Esophagus squamous epithelium (tissue), 5 donors: ENCODE measurements at regions not wholly inside any gene's neighbourhood (a gene's known extent, or its start where the extent isn't known, plus 50 kb on each side); places are given as distances from the start of the nearest gene placed in this dataset.

Experiments
- DNase-seq: peaks from one replicate; lab custom pipeline; 2025; lab: John Stamatoyannopoulos, UW
- H3K27ac ChIP-seq, 4 donors: fragments of 200-600 bp; sonication (generic); one replicate each; pipeline ENCODE4 v1.5.1; 2016 to 2019; ENCODE audit warnings: mild to moderate bottlenecking in 1 of 4
- H3K27me3 ChIP-seq, 4 donors: fragments of 200-600 bp; sonication (generic); 1 replicate in 3 of 4; 2 replicates in 1 of 4; pipeline versions ENCODE4 v1.5.1 to v1.6.0; 2017 to 2021; ENCODE audit warnings: antibody characterized with exemption in 1 of 4
- H3K36me3 ChIP-seq, 3 donors: fragments of 200-600 bp; sonication (generic); one replicate each; pipeline ENCODE4 v1.5.1; 2016 to 2019
- H3K4me1 ChIP-seq, 3 donors: fragments of 200-600 bp; sonication (generic); one replicate each; pipeline ENCODE4 v1.5.1; 2017 to 2019
- H3K4me3 ChIP-seq, 4 donors: fragments of 200-600 bp; sonication (generic); 1 replicate in 3 of 4; 2 replicates in 1 of 4; pipeline ENCODE4 v1.5.1; 2016 to 2019; ENCODE audit warnings: mild to moderate bottlenecking in 2 of 4, moderate library complexity in 1 of 4
- H3K9me3 ChIP-seq, 3 donors: fragments of 200-600 bp; sonication (generic); one replicate each; pipeline ENCODE4 v1.5.1; 2016 to 2019
- POLR2A ChIP-seq, 4 donors: fragments of 450-650 bp; IDR thresholded peaks; one replicate each; pipeline ENCODE4 v1.6.1; 2017; ENCODE audit warnings: antibody characterized with exemption in 4 of 4, mild to moderate bottlenecking in 4 of 4, moderate library complexity in 3 of 4
- WGBS, 2 donors: methylation state at CpG; one replicate each; pipeline ENCODE4 v1.1.5; 2018; 5-methylcytosine and 5-hydroxymethylcytosine counted together
- intact Hi-C: fragments of 100-400 bp; cut with DNase I; formaldehyde crosslinking; loops from one replicate; pipeline ENCODE4 v1.15.0; 2022
- TF ChIP-seq, protein P1 (sequence below), 6 experiments: fragments of 450-650 bp in 4 of 6; fragments of 200-600 bp in 2 of 6; sonication (generic) in 2 of 6; IDR thresholded peaks; one replicate each; pipeline ENCODE4 v1.5.1; 2016 to 2019; ENCODE audit warnings: antibody characterized with exemption in 6 of 6, mild to moderate bottlenecking in 4 of 6, moderate library complexity in 4 of 6
- donor health status: DM: yes; HTN: yes; CAD: no.

DNA sequence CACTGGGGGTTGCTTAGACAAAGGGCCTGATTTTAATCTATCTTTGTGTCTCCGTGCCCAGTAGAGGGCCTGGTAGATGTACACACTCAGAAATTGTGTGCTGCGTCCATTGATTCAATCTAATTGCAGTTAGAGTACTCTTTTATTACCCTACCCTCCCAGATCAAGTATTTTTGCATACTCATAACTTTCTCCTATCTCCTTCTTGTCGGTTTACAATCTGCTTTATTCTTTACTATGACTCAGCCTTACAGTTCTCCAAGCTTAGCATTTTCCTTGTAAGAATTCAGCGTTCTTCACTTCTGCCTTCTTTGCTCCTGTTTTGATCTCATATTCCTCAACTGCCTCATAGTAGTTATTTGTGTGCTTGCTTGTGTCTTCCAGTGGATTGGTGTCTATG is 124.5 kb upstream of the ARRDC4 start:
- Histone ChIP-seq H3K4me1 (no peaks in the 10 kb centered on the region), H3K4me3 (no peak overlapping the region), H3K9me3 (peaks cover 0 to 5% (median 5%) of the 10 kb centered on the region in 3 donors), H3K36me3 (no peaks in the 10 kb centered on the region), H3K27me3 (no peaks in the 10 kb centered on the region), H3K27ac (no peak overlapping the region)
- TF ChIP-seq, protein P1, sequence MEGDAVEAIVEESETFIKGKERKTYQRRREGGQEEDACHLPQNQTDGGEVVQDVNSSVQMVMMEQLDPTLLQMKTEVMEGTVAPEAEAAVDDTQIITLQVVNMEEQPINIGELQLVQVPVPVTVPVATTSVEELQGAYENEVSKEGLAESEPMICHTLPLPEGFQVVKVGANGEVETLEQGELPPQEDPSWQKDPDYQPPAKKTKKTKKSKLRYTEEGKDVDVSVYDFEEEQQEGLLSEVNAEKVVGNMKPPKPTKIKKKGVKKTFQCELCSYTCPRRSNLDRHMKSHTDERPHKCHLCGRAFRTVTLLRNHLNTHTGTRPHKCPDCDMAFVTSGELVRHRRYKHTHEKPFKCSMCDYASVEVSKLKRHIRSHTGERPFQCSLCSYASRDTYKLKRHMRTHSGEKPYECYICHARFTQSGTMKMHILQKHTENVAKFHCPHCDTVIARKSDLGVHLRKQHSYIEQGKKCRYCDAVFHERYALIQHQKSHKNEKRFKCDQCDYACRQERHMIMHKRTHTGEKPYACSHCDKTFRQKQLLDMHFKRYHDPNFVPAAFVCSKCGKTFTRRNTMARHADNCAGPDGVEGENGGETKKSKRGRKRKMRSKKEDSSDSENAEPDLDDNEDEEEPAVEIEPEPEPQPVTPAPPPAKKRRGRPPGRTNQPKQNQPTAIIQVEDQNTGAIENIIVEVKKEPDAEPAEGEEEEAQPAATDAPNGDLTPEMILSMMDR (IDR thresholded peaks at IDR 0.05), result no peak
- no peak for TF ChIP-seq POLR2A (IDR thresholded peaks at IDR 0.05)
- intact Hi-C loops, result no loop called here
- WGBS, 2 donors, result 76 to 84% methylated on average over 4 of the region's 4 CpGs
- no peak for DNase-seq

DNA sequence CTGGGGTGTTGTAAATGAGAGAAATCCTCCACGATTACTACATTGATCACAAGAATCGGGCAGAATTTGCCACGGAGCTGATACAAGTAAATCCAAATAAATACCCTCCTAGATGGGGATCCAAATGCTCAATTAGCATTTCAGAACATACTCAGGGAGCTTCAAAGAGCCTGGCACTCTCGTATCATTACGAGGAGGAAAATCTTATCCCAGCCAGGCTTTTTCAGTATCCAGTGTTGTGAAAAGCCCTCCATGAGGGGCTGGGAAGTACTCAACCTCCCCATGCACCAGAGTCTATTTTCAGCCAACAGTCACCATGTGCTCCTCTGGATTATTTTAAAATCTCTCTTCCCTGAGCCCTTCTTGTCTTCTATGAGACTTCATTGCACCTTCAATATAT is 122.6 kb upstream of the ARRDC4 start:
- Histone ChIP-seq H3K4me3 (no peak overlapping the region), H3K36me3 (no peaks in the 10 kb centered on the region), H3K9me3 (peaks cover 0 to 5% (median 5%) of the 10 kb centered on the region in 3 donors), H3K27me3 (no peaks in the 10 kb centered on the region), H3K4me1 (no peaks in the 10 kb centered on the region), H3K27ac (no peak overlapping the region)
- DNase-seq, result no peak
- intact Hi-C loops, result no loop called here
- WGBS, 2 donors, result 70% methylated on average over 5 of the region's 5 CpGs
- no peak for TF ChIP-seq POLR2A (IDR thresholded peaks at IDR 0.05)
- TF ChIP-seq, protein P1 (IDR thresholded peaks at IDR 0.05), result no peak

DNA sequence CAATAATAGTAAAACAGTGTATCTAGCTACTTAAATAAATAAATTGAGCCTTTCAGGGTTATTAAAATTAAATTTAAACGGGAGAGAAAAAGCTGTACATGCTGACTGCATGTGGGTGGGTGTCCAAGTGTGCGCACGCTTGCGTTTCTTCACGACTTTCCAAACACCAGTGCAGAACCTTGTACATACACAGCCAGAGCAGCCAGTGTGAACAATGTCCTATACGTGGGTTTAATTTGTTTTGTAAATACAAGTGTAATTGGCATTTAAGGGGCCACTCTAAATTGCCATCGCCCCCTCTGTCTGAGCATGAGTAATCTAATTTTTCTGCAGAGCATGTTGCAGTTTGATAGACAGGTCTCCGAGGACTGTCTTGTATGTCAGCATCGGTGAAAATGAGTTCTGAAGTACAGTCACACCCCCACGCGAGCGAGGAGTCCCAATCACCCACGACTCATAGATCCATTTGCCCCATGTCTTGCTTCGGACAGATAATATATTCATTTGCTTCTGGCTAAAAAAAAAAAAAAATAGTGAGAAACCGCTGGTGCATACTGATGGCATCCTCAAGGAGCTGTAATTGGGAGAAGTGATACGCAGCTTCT is 121.8 kb upstream of the ARRDC4 start:
- 67 to 75% methylated on average over 16 of the region's 16 CpGs for WGBS, 2 donors
- DNase-seq, result no peak
- Histone ChIP-seq H3K27ac (no peak overlapping the region), H3K4me1 (no peaks in the 10 kb centered on the region), H3K4me3 (no peak overlapping the region), H3K9me3 (peaks cover 0 to 1% (median under 1%) of the 10 kb centered on the region in 3 donors), H3K36me3 (no peaks in the 10 kb centered on the region), H3K27me3 (no peaks in the 10 kb centered on the region)
- intact Hi-C loops, result no loop called here
- no peak for TF ChIP-seq POLR2A (IDR thresholded peaks at IDR 0.05)

DNA sequence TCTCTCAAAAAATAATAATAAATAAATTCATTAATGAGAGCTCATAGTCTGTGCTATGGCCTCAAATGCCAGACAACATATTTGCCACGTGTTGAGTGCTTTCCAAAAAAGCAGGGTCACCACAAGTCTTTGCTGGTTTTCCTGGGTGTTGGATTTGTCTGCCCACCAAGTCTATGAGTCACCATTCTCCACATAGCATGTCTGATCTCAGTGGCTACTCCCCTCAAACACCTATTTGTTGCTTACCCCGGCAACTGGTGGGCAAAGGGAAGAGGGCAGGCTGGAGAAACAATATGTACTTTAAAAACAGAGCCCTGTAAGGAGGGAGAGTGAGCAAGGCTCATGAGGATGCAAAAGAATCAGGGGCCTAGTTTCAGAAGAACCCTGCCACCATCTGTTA is 120.0 kb upstream of the ARRDC4 start:
- no peak for DNase-seq
- H3K9me3 ChIP-seq, result no peaks in the 10 kb centered on the region
- intact Hi-C loops, result no loop called here
- H3K36me3 ChIP-seq, result no peaks in the 10 kb centered on the region
- no peak overlapping the region for H3K27ac ChIP-seq
- H3K4me1 ChIP-seq, result no peaks in the 10 kb centered on the region
- H3K4me3 ChIP-seq, result no peak overlapping the region
- H3K27me3 ChIP-seq, result no peaks in the 10 kb centered on the region
- no peak for TF ChIP-seq POLR2A (IDR thresholded peaks at IDR 0.05)
- TF ChIP-seq, protein P1 (IDR thresholded peaks at IDR 0.05), result no peak
- 50 to 64% methylated on average over 2 of the region's 2 CpGs for WGBS, 2 donors

DNA sequence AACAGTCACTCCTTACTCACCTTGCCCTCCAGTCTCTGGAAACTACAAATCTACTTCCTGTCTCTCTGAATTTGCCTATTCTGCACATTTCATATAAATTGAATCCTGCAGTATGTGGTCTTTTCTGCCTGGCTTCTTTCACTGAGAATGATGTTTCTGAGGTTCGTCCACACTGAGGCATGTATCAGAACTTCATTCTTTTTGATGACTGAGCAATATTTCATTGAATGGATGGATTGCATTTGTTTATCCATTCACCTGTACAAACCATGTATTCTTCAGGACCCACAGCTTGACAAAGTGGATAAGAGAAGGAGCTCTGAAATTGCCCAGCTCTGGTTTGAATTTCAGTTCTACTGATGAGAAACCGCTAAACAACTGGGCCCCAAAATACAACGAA is 118.9 kb upstream of the ARRDC4 start:
- Histone ChIP-seq H3K36me3 (no peaks in the 10 kb centered on the region), H3K4me3 (no peak overlapping the region), H3K27ac (no peak overlapping the region), H3K9me3 (no peaks in the 10 kb centered on the region), H3K4me1 (no peaks in the 10 kb centered on the region), H3K27me3 (no peaks in the 10 kb centered on the region)
- no peak for DNase-seq
- TF ChIP-seq POLR2A (IDR thresholded peaks at IDR 0.05), result no peak
- TF ChIP-seq, protein P1 (IDR thresholded peaks at IDR 0.05), result no peak
- intact Hi-C loops, result no loop called here
- 90 to 96% methylated on average over 3 of the region's 3 CpGs for WGBS, 2 donors

DNA sequence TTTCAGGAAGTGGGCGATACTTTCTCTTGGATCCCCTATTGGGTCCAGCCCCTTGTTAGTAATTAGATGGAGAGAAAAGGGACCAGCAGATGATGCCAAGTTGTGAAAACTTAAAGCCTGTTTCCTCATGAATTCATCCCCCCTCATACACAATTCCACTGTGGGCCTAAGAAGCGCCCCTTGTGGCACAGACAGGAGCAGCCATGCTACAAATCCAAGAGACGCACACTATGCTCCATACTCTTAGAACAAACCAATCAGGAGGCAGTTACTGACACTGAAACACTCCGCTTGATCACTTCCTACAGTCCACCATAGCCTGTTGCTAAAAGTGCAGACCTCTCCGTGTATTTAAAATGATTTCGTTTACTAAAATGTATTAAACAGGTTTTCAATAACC is 111.3 kb upstream of the ARRDC4 start:
- no peak overlapping the region for H3K4me3 ChIP-seq
- 78 to 86% methylated on average over 5 to 6 of the region's 6 CpGs for WGBS, 2 donors
- no peak overlapping the region for H3K27ac ChIP-seq
- TF ChIP-seq POLR2A (IDR thresholded peaks at IDR 0.05), result no peak
- TF ChIP-seq, protein P1 (IDR thresholded peaks at IDR 0.05), result no peak
- intact Hi-C loops, result no loop called here
- DNase-seq, result no peak
- H3K4me1 ChIP-seq, result no peaks in the 10 kb centered on the region
- no peaks in the 10 kb centered on the region for H3K27me3 ChIP-seq
- no peaks in the 10 kb centered on the region for H3K9me3 ChIP-seq
- H3K36me3 ChIP-seq, result no peaks in the 10 kb centered on the region
